AG09309 (cell line): ENCODE measurements at regions not wholly inside any gene's neighbourhood (a gene's known extent, or its start where the extent isn't known, plus 50 kb on each side); places are given as distances from the start of the nearest gene placed in this dataset.

Source experiments
- DNase-seq: peaks from one replicate; pipeline ENCODE4 v3.0.0-alpha.2; 2010; ENCODE audit warnings: low read depth
- H3K4me3 ChIP-seq: 2 replicates; pipeline ENCODE4 v1.5.1; 2011; ENCODE audit warnings: mild to moderate bottlenecking, low read depth, low read length, moderate library complexity; ENCODE audit not compliant: control insufficient read depth
- CTCF ChIP-seq: IDR thresholded peaks from 2 replicates; pipeline ENCODE4 v1.5.1; 2011; ENCODE audit warnings: mild to moderate bottlenecking, low read depth, low read length, inconsistent platforms; ENCODE audit not compliant: insufficient read depth, control insufficient read depth; ENCODE audit errors: missing control alignments

DNA sequence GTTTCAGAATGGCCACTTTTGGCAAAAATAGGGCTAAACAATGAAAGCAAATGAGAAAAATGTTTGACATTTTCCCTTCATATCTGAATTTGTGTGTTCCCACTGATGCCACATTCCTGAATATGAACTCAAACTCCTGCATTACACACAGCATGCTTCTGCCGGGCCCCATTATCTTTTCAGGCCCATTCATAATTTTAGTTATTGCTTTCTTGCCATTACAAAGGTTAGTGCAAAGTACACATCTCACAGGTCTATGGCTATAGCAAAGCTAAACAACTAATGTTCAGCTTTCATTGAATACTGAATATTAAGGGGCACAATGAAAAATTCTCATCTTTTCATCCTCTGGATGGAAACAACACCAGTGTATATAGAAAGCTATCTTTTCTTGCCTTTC lies 568.9 kb upstream of the ZNF608 start:
- no peak for DNase-seq
- H3K4me3 ChIP-seq, result no peak overlapping the region
- no peak for TF ChIP-seq CTCF

DNA sequence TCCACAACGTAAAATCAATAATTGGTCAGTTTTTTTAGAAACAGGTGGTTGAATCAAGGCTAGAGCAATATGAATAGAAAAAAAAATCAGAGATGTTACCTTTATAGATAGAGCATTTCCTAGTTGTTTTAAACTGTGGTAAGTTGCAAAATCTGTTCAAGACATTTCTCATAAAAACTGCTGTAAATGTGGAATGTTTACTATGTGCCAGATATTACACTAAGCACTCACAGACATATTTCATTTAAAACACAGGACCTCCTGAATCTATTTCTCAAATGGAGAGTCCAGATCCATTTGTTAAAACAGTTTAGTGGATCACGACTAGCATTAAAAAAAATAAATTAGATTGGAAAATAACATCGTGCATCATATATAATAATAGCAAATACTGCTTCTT lies 570.0 kb upstream of the ZNF608 start:
- no peak for TF ChIP-seq CTCF
- H3K4me3 ChIP-seq, result no peak overlapping the region
- no peak for DNase-seq

DNA sequence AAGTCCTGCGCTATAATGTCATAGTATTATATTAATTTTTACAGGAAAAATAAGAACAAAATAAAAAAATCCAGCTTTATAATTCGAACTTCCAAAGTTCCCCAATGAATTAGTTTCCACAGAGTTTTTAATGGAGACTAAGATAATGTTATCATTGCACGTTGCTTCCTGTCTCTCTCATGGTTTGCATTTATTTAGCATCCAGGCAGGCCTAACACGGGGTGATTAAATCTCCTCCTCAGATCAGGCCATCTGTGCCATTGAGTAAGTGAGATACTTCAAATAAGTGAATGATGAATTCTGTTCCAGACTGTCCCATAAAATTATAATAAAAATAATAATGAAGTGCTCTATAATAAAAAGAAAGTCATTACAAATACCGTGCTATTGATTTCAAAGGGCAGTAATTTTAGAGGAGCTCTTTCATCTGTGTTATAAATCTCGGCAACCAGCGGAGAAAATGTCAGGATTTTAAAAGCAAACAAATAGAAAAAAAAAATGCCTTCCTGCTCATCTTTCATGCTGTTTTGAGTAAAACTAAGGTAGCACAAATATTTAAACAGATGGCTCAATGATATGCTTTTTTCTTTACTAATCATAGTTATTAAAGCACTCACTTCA lies 570.6 kb upstream of the ZNF608 start:
- DNase-seq, result no peak
- no peak for TF ChIP-seq CTCF
- H3K4me3 ChIP-seq, result no peak overlapping the region

- H3K4me3 ChIP-seq, result no peak overlapping the region
- no peak for TF ChIP-seq CTCF
- DNase-seq, result no peak
These were observed 571.1 kb upstream of the ZNF608 start for GRCh38 chr5:125317536-125317995.

DNA sequence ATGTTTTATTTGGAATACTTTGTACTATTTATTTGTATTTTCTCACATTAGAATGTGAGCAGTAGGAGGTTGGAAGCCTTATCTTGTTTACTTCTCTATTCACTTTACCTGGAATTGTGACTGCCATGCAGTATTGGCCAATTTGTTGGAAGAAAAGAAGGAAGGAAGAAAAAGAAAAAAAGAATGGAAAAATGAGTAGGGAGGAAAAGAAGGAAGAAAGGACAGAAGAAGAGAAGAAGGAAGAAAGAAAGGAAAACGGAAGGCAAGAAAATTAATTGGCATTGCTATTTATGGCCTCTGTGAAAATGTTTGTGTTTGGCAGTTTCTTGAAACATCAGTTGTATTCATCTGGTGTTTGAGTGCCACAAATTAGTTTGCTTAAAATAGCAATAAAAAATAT lies 575.2 kb upstream of the ZNF608 start:
- TF ChIP-seq CTCF, result no peak
- no peak overlapping the region for H3K4me3 ChIP-seq
- DNase-seq, result no peak

GRCh38 chr5:125323613-125324012 lies 577.2 kb upstream of the ZNF608 start:
- no peak for TF ChIP-seq CTCF
- no peak overlapping the region for H3K4me3 ChIP-seq

GRCh38 chr5:125325488-125326149 lies 579.2 kb upstream of the ZNF608 start:
- no peak for DNase-seq

More at GRCh38 chr5:125323613-125324012, 577.2 kb upstream of the ZNF608 start:
- no peak for DNase-seq

More at GRCh38 chr5:125325488-125326149, 579.2 kb upstream of the ZNF608 start:
- no peak for TF ChIP-seq CTCF
- no peak overlapping the region for H3K4me3 ChIP-seq
